Fibroblast of pulmonary artery (primary cell): ENCODE measurements at regions not wholly inside any gene's neighbourhood (a gene's known extent, or its start where the extent isn't known, plus 50 kb on each side); places are given as distances from the start of the nearest gene placed in this dataset.

Source experiments
- DNase-seq: peaks from one replicate; pipeline ENCODE4 v3.0.0-alpha.2; 2010; ENCODE audit warnings: low read depth
- H3K4me3 ChIP-seq: replicated peaks from 2 replicates; pipeline ENCODE4 v1.5.1; 2011; ENCODE audit warnings: low read depth, mild to moderate bottlenecking, control low read depth, low read length, moderate library complexity
- TF ChIP-seq, protein P1 (sequence below): IDR thresholded peaks from 2 replicates; pipeline ENCODE4 v1.5.1; 2011; ENCODE audit warnings: mild to moderate bottlenecking, control low read depth, low read length, inconsistent platforms; ENCODE audit errors: missing control alignments

DNA sequence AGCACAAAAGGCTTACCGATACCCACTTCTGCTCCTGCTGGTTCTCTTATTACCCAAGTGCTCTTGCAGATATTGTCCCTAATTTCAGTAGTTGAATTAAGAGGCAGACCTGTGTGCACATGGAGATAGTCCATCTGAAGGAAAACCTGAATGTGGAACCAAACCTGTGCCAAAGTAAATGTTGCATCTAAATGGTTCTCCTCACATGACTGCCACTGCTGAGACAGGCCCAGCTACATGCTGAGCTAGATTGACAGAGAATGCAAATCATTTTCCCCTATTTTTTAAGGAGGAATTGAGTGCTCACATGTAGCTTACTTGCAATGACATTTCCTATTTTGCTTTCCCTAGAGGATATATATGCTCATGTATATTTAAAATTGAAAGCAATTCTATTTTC, 609.1 kb upstream of the TECRL start:
- DNase-seq = no peak
- TF ChIP-seq, protein P1, sequence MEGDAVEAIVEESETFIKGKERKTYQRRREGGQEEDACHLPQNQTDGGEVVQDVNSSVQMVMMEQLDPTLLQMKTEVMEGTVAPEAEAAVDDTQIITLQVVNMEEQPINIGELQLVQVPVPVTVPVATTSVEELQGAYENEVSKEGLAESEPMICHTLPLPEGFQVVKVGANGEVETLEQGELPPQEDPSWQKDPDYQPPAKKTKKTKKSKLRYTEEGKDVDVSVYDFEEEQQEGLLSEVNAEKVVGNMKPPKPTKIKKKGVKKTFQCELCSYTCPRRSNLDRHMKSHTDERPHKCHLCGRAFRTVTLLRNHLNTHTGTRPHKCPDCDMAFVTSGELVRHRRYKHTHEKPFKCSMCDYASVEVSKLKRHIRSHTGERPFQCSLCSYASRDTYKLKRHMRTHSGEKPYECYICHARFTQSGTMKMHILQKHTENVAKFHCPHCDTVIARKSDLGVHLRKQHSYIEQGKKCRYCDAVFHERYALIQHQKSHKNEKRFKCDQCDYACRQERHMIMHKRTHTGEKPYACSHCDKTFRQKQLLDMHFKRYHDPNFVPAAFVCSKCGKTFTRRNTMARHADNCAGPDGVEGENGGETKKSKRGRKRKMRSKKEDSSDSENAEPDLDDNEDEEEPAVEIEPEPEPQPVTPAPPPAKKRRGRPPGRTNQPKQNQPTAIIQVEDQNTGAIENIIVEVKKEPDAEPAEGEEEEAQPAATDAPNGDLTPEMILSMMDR = no peak

DNA sequence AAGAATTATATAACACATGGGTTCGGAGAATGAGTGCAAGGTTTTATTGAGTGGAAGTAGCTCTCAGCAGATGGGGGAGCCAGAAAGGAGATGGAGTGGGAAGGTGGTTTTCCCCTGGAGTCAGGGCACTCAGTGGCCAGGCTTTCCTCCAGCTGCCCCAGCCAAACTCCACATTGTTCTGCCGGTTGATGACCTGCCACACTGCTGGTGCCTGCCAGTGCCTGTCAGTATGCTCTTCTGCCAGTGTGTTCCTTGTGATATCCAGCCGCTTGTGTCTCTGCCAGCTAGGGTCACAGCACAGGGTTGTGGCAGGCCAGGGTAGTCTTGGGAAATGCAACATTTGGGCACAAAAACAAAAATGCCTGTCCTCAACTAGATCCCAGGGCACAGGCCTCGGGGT, 604.8 kb upstream of the TECRL start:
- H3K4me3 ChIP-seq = no peak overlapping the region
- TF ChIP-seq, protein P1 = no peak
- no peak for DNase-seq

More for the DNA sequence above, 609.1 kb upstream of the TECRL start:
- no peak overlapping the region for H3K4me3 ChIP-seq

DNA sequence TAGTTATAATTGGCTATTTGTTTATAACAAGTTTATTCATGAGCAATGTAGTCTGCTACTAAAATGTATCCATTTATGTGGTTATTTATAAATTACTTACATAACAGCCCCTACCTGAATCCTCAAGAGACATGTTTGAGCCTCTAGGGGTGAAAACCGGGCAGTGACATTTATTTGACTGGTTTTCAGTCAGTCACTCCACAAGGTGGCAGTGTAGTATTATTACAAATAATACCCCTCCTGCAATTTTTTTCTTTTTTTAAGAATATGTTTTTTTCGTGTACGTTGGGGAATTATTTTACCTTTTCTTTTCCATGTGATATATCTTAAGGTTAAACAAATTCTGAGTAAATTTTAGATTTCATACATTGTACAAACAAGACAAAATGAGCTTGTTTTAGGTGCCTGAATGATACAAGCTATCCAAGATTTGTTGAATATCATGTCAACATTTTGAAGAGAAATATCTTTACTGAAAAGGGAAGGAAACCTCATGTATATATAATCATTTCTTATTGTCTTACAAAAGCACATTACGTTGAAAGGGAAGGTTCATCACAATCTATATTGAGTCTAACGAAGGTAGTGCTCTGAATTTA, 598.7 kb upstream of the TECRL start:
- DNase-seq = peak; percentile 67
- TF ChIP-seq, protein P1 = peak; percentile 65
- H3K4me3 ChIP-seq = no peak overlapping the region

DNA sequence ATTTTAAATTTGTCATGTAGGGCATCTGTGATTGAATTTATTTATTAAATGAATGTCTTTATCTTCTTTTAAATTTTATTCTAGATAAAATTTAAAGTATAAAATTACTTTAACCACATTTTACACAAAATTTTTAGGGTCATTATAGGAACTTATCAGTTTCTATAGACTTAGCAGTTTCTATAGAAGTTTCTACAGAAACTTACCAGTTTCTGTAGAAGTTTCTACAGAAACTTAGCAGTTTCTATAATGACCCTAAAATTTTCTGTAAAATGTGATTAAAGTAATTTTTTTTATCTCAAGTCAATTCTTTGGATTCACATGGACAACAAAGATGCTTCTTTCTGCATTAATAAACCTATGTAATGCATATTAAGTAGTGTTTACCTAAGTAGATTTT, 565.9 kb upstream of the TECRL start:
- TF ChIP-seq, protein P1 = no peak
- DNase-seq = no peak
- H3K4me3 ChIP-seq = no peak overlapping the region

DNA sequence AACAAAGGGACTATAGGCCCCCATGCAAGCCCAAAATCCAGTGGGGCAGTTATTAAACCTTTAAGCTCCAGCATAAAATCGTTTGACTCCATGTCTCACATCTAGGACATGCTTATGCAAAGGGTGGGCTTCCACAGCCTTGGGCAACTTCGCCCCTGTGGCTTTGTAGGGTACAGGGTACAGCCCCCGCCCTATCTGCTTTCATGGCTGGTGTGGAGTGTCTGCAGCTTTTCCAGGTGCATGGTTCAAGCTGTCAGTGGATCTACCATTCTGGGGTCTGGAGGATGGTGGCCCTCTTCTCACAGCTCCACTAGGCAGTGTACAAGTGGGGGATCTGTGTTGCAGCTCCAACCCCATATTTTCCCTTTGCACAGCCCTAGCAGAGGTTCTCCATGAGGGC, 559.8 kb upstream of the TECRL start:
- DNase-seq = no peak
- TF ChIP-seq, protein P1 = no peak

DNA sequence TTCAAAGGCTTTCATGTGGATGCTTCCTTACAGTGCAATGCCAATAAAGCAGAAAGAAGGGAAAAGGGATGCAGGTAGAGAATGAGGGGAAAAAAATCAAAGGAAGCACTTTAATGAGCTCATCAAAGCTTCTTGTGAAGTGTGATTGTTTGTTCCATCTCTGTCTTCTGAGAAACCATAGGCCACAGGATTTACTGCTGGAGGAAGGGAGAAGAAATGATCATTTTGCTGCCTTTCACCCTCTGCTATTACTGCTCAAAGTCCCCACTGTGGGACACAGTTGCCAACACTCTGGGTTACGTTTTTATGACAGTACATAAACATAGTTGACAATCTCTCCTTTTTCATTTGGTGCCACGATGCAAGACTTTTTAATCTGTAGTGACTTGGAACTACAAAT, 558.0 kb upstream of the TECRL start:
- H3K4me3 ChIP-seq = no peak overlapping the region
- TF ChIP-seq, protein P1 = no peak
- DNase-seq = no peak

More for the DNA sequence above, 559.8 kb upstream of the TECRL start:
- H3K4me3 ChIP-seq = no peak overlapping the region

DNA sequence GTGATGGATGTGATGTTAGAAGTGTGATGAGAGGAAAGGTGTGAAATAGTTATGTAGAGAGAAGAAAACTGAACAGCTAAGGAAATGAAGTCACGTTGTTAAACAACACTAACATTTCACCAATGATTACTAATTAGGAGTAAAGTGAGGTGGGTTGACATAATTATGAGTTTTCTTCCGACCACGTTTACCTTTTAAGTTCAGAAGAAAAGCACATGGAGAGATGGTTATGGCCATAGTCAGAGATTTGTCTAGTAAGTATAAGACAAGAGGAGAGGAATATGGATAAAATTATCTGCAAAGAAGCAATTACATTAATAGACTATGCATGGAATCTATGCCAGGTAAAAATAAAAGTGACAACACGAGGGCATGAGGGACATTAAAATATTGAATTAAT, 551.3 kb upstream of the TECRL start:
- TF ChIP-seq, protein P1 = no peak
- no peak overlapping the region for H3K4me3 ChIP-seq
- DNase-seq = no peak
